ENCODE measurements at regions not wholly inside any gene's neighbourhood (a gene's known extent, or its start where the extent isn't known, plus 50 kb on each side); places are given as distances from the start of the nearest gene placed in this dataset.

DNA sequence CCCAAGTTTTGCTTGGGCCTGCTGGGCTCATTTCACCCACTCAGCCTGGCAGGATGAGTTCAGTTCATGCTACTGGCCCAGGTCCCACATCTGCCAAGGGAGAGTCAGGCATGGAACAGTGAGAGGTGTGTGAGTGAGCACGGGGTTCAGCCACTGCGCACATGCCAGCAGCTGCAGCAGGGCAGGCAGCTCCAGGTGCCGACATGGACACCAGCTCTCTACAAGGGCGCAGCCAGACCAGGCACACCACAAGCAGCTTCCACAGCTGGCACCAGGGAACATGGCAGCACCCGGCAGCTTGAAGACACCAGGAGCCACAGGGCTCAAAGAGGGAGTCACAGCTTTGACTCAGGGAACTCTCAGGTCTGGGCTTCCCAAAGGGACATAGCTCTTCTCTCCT, 938.0 kb downstream of the SORCS3 start:
- intact Hi-C loops (cut with micrococcal nuclease), result no loop called here
- Histone ChIP-seq H3K27ac (ENCODE audit: low read length in 2 of 2) (no peak overlapping the region), H4K20me1 (ENCODE audit: control insufficient read depth, insufficient read depth, low read length, poor library complexity, severe bottlenecking) (no peaks in the 10 kb centered on the region), H3K27me3 (replicated peaks in 1 of 4; ENCODE audit: control extremely low read depth in 1 of 4, control insufficient read depth in 3 of 4, insufficient read depth in 4 of 4, low read length in 3 of 4) (no peaks in the 10 kb centered on the region), H3K9me3 (ENCODE audit: control extremely low read depth in 1 of 3, control insufficient read depth in 2 of 3, insufficient read depth in 1 of 3, low read length in 2 of 3) (peaks cover 0 to 13% (median 4%) of the 10 kb centered on the region in 3 donors), H3K79me2 (ENCODE audit: control insufficient read depth, insufficient read depth, low read length) (no peaks in the 10 kb centered on the region), H2AFZ (ENCODE audit: insufficient read depth, low read depth, low read length, poor library complexity, severe bottlenecking) (no peak overlapping the region), H3K4me2 (replicated peaks; ENCODE audit: low read depth, low read length, poor library complexity, severe bottlenecking) (no peak overlapping the region), H3K4me3 (ENCODE audit: control extremely low read depth in 1 of 5, extremely low read depth in 1 of 5, insufficient read depth in 1 of 5, low read depth in 2 of 5, low read length in 4 of 5) (no peak overlapping the region), H3K36me3 (replicated peaks in 1 of 2; ENCODE audit: control extremely low read depth in 1 of 2, control insufficient read depth in 1 of 2, extremely low read depth in 1 of 2, insufficient read depth in 2 of 2, low read length in 1 of 2) (no peaks in the 10 kb centered on the region), H3K9ac (ENCODE audit: low read length) (no peak overlapping the region), H3K4me1 (ENCODE audit: control insufficient read depth in 2 of 2, insufficient read depth in 2 of 2, low read length in 2 of 2) (no peaks in the 10 kb centered on the region)
- H3K4me1 Mint-ChIP-seq, result no peaks in the 10 kb centered on the region
- no peak overlapping the region for H3K4me3 Mint-ChIP-seq
- ATAC-seq (ENCODE audit: low read depth) (no peak), DNase-seq (no peak)
- no peak overlapping the region for H3K27ac Mint-ChIP-seq
- no peaks in the 10 kb centered on the region for H3K27me3 Mint-ChIP-seq
- TF ChIP-seq EZH2 (IDR thresholded peaks at IDR 0.05; ENCODE audit: borderline replicate concordance, insufficient read depth, low read depth, low read length, poor library complexity, severe bottlenecking), result no peak
- TF ChIP-seq, protein P1, sequence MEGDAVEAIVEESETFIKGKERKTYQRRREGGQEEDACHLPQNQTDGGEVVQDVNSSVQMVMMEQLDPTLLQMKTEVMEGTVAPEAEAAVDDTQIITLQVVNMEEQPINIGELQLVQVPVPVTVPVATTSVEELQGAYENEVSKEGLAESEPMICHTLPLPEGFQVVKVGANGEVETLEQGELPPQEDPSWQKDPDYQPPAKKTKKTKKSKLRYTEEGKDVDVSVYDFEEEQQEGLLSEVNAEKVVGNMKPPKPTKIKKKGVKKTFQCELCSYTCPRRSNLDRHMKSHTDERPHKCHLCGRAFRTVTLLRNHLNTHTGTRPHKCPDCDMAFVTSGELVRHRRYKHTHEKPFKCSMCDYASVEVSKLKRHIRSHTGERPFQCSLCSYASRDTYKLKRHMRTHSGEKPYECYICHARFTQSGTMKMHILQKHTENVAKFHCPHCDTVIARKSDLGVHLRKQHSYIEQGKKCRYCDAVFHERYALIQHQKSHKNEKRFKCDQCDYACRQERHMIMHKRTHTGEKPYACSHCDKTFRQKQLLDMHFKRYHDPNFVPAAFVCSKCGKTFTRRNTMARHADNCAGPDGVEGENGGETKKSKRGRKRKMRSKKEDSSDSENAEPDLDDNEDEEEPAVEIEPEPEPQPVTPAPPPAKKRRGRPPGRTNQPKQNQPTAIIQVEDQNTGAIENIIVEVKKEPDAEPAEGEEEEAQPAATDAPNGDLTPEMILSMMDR (IDR thresholded peaks at IDR 0.05), result no peak
- POLR2A ChIA-PET, result no interaction called here
- CTCF ChIA-PET, result no interaction called here
- H3K9me3 Mint-ChIP-seq (ENCODE audit: insufficient read depth), result peaks cover 10% of the 10 kb centered on the region
- WGBS (ENCODE audit: insufficient coverage), result 99% methylated on average over 4 of the region's 5 CpGs

DNA sequence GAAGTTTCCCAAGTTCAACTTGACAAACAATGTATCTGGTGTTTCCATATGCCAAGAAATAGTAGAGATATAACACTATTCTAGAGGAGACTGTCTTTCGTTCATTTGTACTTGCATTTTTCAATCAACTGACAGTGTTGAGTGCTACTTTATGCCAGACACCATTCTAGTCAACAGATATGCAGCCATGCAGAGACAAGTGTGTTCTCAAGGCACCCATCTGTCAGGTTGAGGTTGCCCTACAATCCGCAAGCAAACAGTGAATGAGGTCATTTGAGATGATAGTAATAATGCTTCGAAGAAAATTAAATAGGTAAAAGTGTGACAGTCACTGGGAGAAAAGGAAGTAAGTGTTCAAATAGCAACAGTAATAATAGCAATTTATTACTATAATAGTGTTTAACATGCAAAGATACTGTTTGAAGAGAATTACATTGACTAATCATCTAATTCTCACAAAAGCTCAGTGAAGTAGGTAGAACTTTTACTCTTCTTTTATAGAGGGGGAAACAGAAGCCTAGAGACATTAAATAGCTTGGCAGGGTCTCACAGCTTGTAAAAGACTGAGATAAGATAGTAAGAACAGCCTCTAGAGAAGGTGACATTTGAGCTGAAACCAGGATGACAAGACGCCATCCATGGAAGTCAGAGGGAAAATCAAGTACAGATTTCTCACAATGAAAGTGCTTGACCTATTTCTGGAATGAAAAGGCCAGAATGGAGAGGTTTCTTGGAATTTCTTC, 936.9 kb downstream of the SORCS3 start:
- POLR2A ChIA-PET, result no interaction called here
- CTCF ChIA-PET, result no interaction called here
- no peaks in the 10 kb centered on the region for H3K27me3 ChIP-seq (replicated peaks in 1 of 4; ENCODE audit: control extremely low read depth in 1 of 4, control insufficient read depth in 3 of 4, insufficient read depth in 4 of 4, low read length in 3 of 4)
- peaks cover 0 to 13% (median 4%) of the 10 kb centered on the region in 3 donors for H3K9me3 ChIP-seq (ENCODE audit: control extremely low read depth in 1 of 3, control insufficient read depth in 2 of 3, insufficient read depth in 1 of 3, low read length in 2 of 3)
- H3K4me1 ChIP-seq (ENCODE audit: control insufficient read depth in 2 of 2, insufficient read depth in 2 of 2, low read length in 2 of 2), result no peaks in the 10 kb centered on the region
- Mint-ChIP-seq H3K27me3 (no peaks in the 10 kb centered on the region), H3K9me3 (ENCODE audit: insufficient read depth) (peaks cover 14% of the 10 kb centered on the region), H3K4me3 (no peak overlapping the region), H3K27ac (no peak overlapping the region), H3K4me1 (no peaks in the 10 kb centered on the region)
- intact Hi-C loops (cut with micrococcal nuclease), result no loop called here
- no peak overlapping the region for H3K27ac ChIP-seq (ENCODE audit: low read length in 2 of 2)
- H3K36me3 ChIP-seq (replicated peaks in 1 of 2; ENCODE audit: control extremely low read depth in 1 of 2, control insufficient read depth in 1 of 2, extremely low read depth in 1 of 2, insufficient read depth in 2 of 2, low read length in 1 of 2), result no peaks in the 10 kb centered on the region
- DNase-seq (no peak), ATAC-seq (ENCODE audit: low read depth) (no peak)
- H3K4me3 ChIP-seq (ENCODE audit: control extremely low read depth in 1 of 5, extremely low read depth in 1 of 5, insufficient read depth in 1 of 5, low read depth in 2 of 5, low read length in 4 of 5), result no peak overlapping the region
- WGBS (ENCODE audit: insufficient coverage), result 81% methylated on average over 2 of the region's 4 CpGs
- H3K79me2 ChIP-seq (ENCODE audit: control insufficient read depth, insufficient read depth, low read length), result no peaks in the 10 kb centered on the region
- H3K4me2 ChIP-seq (replicated peaks; ENCODE audit: low read depth, low read length, poor library complexity, severe bottlenecking), result no peak overlapping the region
- no peaks in the 10 kb centered on the region for H4K20me1 ChIP-seq (ENCODE audit: control insufficient read depth, insufficient read depth, low read length, poor library complexity, severe bottlenecking)
- no peak for TF ChIP-seq EZH2 (IDR thresholded peaks at IDR 0.05; ENCODE audit: borderline replicate concordance, insufficient read depth, low read depth, low read length, poor library complexity, severe bottlenecking)
- TF ChIP-seq, protein P1 (IDR thresholded peaks at IDR 0.05), result no peak
- no peak overlapping the region for H2AFZ ChIP-seq (ENCODE audit: insufficient read depth, low read depth, low read length, poor library complexity, severe bottlenecking)
- no peak overlapping the region for H3K9ac ChIP-seq (ENCODE audit: low read length)

All from B cell (primary cell).